ENCODE measurements at regions not wholly inside any gene's neighbourhood (a gene's known extent, or its start where the extent isn't known, plus 50 kb on each side); places are given as distances from the start of the nearest gene placed in this dataset.
"Not testable (repeated sequence)": the region's sequence is repeated elsewhere in the genome, so short reads cannot be mapped to it uniquely, and the experiment has no call there.

GRCh38 chr2:75833386-75833785 lies 122.7 kb upstream of the GCFC2 start:
- DNase-seq (no peak), ATAC-seq (no peak)
- TF ChIP-seq CTCF (IDR thresholded peaks at IDR 0.05) (no peak), POLR2A (IDR thresholded peaks at IDR 0.05) (no peak)
- Histone ChIP-seq H3K27ac (no peak overlapping the region), H3K4me3 (no peak overlapping the region), H3K27me3 (no peaks in the 10 kb centered on the region), H3K36me3 (replicated peaks in 1 of 2; ENCODE audit: insufficient read depth in 1 of 2, low read depth in 2 of 2) (no peaks in the 10 kb centered on the region), H3K4me1 (no peaks in the 10 kb centered on the region), H3K9me3 (no peaks in the 10 kb centered on the region)
- intact Hi-C loops (cut with DNase I), result no loop called here
- 38 to 42% methylated on average over 2 of the region's 2 CpGs for WGBS, 2 donors

GRCh38 chr2:75828826-75829225 lies 118.1 kb upstream of the GCFC2 start:
- no peaks in the 10 kb centered on the region for H3K4me1 ChIP-seq
- no peaks in the 10 kb centered on the region for H3K27me3 ChIP-seq
- intact Hi-C loops (cut with DNase I), result no loop called here
- H3K36me3 ChIP-seq (replicated peaks in 1 of 2; ENCODE audit: insufficient read depth in 1 of 2, low read depth in 2 of 2), result no peaks in the 10 kb centered on the region
- no peak for ATAC-seq
- no peak overlapping the region for H3K4me3 ChIP-seq
- TF ChIP-seq POLR2A (IDR thresholded peaks at IDR 0.05) (no peak), CTCF (IDR thresholded peaks at IDR 0.05) (no peak)
- no peak overlapping the region for H3K27ac ChIP-seq
- H3K9me3 ChIP-seq, result no peaks in the 10 kb centered on the region
- WGBS, 2 donors, result 44 to 67% methylated on average over 4 of the region's 4 CpGs
- DNase-seq, result no peak

- H3K4me3 ChIP-seq; H3K4me1 ChIP-seq; DNase-seq; H3K9me3 ChIP-seq; H3K27me3 ChIP-seq; ATAC-seq; H3K36me3 ChIP-seq (replicated peaks in 1 of 2; ENCODE audit: insufficient read depth in 1 of 2, low read depth in 2 of 2); H3K27ac ChIP-seq; intact Hi-C loops (cut with DNase I): not testable (repeated sequence)
- 93 to 97% methylated on average over 1 of the region's 1 CpG for WGBS, 2 donors
These were observed 112.8 kb upstream of the GCFC2 start for GRCh38 chr2:75823515-75823914.

GRCh38 chr2:75822336-75822735 lies 111.6 kb upstream of the GCFC2 start:
- no peak overlapping the region for H3K27ac ChIP-seq
- H3K4me1 ChIP-seq, result no peaks in the 10 kb centered on the region
- intact Hi-C loops (cut with DNase I), result no loop called here
- TF ChIP-seq POLR2A (IDR thresholded peaks at IDR 0.05) (no peak), CTCF (IDR thresholded peaks at IDR 0.05) (no peak)
- 45 to 61% methylated on average over 1 to 2 of the region's 2 CpGs for WGBS, 2 donors
- no peak for ATAC-seq
- no peaks in the 10 kb centered on the region for H3K9me3 ChIP-seq
- H3K4me3 ChIP-seq, result no peak overlapping the region
- no peak for DNase-seq
- H3K36me3 ChIP-seq (replicated peaks in 1 of 2; ENCODE audit: insufficient read depth in 1 of 2, low read depth in 2 of 2), result no peaks in the 10 kb centered on the region
- no peaks in the 10 kb centered on the region for H3K27me3 ChIP-seq

GRCh38 chr2:75820693-75821092 lies 110.0 kb upstream of the GCFC2 start:
- TF ChIP-seq POLR2A (IDR thresholded peaks at IDR 0.05) (no peak), CTCF (IDR thresholded peaks at IDR 0.05) (no peak)
- intact Hi-C loops (cut with DNase I), result no loop called here
- Histone ChIP-seq H3K9me3 (no peaks in the 10 kb centered on the region), H3K27ac (no peak overlapping the region), H3K4me3 (no peak overlapping the region), H3K4me1 (no peaks in the 10 kb centered on the region), H3K36me3 (replicated peaks in 1 of 2; ENCODE audit: insufficient read depth in 1 of 2, low read depth in 2 of 2) (no peaks in the 10 kb centered on the region), H3K27me3 (no peaks in the 10 kb centered on the region)
- whole genome bisulfite sequencing, 2 donors, result 50 to 58% methylated on average over 3 of the region's 3 CpGs
- no peak for DNase-seq
- ATAC-seq, result no peak
